Amygdala (tissue), 56 donors: ENCODE measurements at regions not wholly inside any gene's neighbourhood (a gene's known extent, or its start where the extent isn't known, plus 50 kb on each side); places are given as distances from the start of the nearest gene placed in this dataset.
"Not testable (repeated sequence)": the region's sequence is repeated elsewhere in the genome, so short reads cannot be mapped to it uniquely, and the experiment has no call there.

Experiments used
- DNase-seq, 56 donors: peaks; one replicate each; lab custom pipeline; 2025; lab: John Stamatoyannopoulos, UW

DNA sequence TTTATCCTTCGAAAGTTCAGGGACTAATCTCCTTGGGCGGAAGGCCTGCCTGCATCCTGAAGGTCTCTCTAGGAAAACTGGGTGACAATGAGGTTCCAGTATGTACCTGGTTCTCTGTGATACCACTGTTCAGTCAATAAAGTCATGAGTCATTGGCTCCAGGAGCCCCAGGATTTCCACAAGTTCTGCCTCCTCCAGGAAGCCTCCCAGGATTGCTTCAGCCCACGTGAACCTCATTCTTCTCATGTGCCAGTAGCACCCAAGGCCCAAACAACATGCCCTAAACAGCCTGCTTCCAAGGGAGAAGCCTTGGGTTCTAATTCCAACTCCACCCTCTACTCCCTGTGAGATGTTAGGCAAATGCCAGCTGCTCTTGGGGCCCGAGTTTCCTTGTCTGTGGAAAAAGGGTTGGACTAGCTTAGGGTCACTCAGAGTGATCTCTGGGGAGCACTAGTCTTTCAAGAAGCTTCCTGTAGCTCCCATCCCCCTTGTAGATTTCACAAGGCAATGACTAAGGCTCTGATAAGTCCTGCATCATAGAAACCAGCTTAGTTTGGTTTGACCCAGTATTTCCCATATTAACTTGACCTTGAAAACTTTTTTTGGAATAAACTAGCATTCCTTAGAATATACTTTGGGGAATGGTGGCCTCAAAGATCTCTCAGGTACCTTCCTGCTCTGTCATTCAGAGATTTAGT is 118.3 kb upstream of the ATP2B2 start:
- no peak for DNase-seq

DNA sequence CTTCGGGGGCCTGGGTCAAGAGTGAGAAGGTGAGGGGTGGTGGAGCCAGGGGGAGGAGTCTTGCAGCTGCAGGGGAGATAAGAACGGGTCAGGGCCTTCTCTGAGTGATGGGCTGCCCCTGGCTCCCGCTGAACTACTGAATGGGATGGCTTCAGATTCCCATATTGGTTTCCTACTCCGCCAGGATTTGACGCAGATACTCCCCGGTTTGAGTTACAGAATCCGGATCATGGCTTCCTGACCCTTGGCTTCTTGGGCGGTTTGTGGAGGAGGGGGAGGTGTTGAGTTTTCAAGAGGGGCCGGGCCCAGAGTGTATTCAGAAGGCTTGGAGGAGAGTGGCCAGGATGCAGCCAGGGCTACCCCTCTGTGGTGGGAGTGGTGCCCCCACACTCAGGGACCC is 119.9 kb upstream of the ATP2B2 start:
- no peak for DNase-seq

DNA sequence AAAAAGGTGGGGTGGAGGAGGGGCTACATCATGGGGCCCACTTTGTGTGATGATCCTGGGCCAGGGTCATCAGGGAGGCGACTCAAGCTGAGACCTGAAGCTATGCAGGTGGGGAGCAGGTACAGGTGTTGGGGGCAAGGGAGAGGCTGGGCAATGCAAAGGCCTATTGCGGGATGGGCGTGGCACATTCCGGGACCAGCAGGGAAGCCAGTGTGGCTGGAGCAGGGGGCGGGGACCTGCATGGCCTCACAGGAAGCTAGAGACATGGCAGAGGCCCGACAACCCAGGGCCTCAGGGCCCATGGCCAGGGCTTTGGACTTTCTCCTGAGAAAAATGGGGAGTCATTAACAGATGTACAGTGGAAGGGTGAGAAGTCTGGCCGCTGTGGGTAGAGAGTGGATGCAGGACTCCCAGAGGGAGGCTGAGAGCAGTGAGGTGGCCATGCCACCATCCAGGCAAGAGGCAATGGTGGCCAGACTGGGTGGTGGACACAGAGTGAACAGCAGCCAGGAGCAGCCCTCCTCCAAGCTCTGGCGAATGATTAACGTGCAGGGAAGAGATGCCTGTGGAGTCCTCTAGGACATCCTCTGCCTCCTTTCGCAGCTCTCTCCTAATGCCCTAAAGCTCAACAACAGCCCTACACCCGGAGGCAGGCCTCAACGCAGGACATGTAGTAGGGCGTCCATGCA is 122.6 kb upstream of the ATP2B2 start:
- no peak for DNase-seq

DNA sequence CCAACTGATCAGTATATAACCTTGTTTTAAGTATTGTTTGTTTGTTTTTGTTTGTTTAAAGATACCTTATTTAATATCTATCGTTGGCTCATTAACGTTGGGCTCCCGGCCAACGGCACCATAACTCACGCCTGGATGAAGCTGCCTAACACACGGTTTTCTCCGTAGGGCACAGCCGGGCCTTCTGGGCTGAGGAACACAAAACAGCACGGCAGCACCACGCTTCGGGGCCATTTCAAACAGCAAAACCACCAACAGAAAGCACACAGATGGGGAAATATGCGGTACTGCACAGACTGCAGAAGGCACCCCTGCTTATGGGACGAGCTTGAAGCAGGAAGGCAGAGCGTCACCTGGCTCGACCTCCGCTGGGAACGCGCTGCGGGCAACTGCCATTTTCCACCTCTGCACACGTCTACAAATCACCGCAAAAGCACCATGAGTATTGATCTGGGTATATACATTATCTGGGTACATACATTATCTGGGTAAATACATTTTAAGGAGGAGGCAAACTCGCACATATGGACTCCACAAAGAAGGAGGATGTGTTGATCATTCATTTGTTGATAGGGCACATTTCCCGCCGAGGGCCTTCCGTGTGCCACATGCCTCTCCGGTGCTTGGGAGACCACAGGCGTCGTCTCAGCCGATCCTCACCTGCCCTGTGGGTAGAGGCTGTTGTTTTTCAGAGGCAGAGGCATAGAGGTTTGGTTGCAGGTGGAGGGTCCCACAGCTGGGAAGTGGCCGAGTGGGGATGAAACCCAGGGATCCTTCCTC is 123.7 kb upstream of the ATP2B2 start:
- DNase-seq, result peak in 2 of 56 donors; percentile 2 to 4

DNA sequence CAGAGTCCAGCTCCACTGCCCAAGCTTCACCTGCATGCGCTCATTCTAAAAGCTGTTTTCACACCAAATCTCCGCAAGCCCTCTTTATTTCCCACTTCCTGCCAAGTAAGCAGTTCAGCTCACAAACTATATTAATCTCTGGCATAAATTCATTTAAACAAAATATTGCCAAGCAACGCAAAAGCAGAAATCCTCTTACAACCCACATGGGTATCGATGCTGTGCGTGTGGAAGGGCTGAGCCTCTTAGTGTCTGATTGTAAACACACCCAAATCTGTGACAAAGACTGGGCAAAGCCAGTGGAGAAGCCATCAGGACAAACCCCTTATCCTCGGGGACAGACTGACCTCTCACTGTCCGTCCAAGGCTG is 124.3 kb upstream of the ATP2B2 start:
- peak in 1 of 56 donors; percentile 17 for DNase-seq

DNA sequence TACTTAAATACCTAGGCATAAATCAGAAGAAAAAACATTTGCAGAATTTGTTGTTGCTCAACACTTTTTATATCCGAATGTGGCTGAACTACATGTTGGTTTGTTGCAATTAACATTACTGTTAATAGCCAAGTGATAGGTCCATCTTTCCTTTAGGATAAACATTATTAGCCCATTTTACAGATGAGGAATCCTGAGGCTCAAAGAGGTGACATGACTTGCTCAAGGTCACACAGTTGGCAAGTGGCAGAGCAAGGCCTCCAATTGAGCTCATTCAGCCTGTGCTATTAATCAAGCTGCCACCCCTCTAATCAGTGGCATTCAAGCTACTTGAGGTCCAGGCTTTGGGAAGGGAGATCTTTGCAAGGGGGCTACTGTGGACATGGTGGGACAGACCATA is 125.8 kb upstream of the ATP2B2 start:
- DNase-seq, result no peak

DNA sequence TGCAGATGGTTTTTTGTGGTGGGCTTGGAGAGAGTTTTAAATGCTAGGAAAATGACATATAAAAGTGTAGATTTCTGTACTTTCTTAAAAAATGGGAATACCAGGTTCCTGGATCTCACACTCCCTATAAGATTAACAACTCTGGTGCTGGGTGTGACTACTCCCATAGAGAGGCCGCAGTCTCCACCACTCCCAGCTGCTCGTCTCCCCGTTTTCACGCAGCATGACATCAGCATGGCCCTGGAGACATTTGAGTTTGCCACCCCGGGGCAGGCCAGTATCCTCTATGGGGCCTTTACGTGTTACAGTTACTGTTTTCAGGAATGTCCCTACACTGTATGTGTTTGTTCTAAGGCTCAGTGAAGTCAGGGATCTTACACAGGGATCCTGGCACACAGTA is 126.7 kb upstream of the ATP2B2 start:
- DNase-seq, result no peak

DNA sequence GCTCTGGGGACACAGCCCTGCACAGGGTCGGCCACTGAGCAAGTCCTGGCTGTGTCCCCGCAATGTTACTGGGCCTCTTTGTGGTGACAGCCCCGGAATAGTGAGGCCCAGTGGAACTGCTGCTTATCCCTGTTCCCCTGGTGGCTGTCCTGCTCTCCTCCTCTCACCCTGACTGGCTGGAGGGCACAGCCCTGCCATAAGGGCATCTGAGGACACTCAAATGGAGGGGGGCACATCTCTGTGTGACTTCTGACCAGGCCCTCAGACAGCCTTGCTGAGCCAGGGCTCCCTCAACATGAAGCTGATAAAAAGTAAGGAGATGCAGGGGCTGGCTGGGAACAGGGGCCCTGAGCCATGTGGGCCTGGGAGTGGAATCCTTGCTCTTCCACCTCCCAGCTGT is 127.4 kb upstream of the ATP2B2 start:
- DNase-seq, result no peak

DNA sequence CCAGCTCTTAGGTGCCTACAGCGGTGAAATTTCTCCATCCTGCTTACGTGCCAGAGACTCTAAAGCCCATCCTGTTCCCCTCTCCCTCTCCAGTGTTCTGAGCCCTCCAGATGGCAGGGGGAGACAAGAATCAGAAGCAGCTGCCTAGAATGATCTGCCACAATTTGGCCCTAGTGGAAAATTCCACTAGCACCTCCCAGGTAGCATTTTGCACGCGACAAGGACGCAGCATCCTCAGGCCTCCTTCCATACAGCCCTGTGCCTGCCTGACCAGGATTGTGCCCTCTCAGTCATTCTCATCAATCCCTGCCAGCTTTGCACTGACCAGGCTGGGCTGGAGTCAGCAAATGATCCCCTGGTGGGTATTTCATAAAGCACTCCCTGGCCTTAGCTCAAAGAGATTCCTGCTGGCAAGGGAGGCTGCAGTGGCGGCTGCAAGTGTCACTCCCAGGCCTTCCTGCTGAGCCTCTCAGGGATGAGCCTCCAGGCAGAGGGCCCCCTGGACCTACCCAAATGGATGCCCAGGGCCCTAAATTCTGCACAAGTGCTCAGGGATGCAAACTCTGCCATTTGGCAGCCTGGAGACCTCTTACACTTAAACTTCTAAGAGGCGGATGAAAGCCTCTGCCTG is 130.2 kb upstream of the ATP2B2 start:
- no peak for DNase-seq

DNA sequence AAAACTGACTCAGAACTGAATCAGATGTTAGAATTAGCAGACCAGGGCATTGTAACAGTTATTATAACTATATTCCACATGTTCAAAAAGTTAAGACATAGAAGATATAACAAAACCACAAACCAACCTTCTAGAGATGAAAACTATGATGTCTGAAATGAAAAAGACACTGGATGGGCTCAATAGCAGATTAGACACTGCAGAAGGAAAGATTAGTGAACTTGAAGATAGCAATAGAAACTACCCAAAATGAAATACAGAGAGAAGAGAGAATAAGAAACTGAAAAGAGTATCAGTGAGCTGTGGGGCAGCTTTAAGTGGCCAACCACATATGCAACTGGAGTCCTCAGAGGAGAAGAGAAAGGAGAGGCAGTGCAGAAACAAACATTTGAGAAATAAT is 132.0 kb upstream of the ATP2B2 start:
- no peak for DNase-seq

DNA sequence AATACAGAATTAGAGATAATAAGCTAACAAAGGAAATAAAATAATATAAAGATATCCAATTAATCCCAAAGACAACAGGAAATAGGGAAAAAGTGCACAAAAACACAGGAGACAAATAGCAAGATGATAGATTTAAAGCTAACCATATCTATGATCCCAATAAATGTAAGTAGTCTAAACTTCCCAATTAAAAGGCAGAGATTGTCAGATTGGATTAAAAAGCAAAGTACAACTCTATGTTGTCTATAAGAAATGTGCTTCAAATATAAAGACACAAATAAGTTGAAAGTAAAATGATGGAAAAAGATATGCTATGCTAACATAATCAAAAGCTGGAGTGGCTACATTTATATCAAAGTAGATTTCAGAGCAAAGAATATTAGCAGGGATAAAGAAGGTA is 133.1 kb upstream of the ATP2B2 start:
- no peak for DNase-seq

DNA sequence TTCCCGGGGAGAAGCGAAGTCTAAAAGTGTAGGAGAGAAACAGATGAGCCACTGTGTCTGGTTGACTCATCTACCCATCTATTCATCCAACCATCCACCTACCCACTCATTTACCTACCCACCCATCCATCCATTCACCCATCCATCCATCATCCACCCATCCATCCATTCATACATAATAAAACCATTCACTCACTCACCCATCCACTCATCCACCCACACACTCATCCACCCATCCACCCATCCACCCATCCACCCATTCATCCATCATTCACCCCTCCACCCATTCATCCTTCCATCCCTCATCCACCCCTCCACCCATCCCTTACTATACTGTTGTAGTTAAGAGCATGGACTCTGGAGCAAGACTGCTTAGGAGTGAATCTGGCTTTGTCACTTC is 136.4 kb upstream of the ATP2B2 start:
- DNase-seq, result no peak

DNA sequence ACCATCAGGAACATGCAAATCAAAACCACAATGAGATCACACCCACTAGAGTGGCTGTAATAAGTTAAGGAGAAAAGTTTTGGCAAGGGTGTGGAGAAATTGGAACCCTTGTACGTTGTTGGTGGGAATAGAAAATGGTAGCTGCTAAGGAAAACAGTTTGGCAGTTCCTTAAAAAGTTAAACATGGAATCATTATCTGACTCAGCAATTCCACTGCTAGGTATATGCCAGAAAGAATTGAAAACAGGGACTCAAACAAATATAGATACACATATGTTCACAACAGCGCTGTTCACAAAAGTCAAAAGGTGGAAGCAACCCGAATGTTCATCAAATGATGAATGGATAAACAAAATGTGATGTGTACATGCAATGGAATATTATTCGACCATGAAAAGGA is 138.8 kb upstream of the ATP2B2 start:
- no peak for DNase-seq

DNA sequence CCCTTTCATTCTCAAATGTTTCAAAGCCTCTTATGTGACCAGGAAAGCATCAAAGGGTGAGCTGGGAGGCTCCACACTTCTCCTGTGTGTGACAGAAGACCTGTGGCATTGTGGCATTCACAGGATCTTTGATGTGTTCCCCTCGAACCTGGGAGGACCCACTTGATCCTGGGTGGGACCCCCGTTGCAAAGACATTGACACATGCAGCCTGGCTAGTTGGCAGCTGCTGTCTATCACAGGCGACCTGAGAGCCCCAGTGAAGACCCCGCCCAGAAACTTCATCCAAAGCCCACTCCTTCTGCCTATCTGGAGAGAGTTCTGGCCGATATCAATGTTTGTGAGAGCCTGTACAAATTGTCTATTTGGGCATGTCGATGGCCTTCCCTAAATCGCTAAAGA is 140.4 kb upstream of the ATP2B2 start:
- DNase-seq, result no peak

DNA sequence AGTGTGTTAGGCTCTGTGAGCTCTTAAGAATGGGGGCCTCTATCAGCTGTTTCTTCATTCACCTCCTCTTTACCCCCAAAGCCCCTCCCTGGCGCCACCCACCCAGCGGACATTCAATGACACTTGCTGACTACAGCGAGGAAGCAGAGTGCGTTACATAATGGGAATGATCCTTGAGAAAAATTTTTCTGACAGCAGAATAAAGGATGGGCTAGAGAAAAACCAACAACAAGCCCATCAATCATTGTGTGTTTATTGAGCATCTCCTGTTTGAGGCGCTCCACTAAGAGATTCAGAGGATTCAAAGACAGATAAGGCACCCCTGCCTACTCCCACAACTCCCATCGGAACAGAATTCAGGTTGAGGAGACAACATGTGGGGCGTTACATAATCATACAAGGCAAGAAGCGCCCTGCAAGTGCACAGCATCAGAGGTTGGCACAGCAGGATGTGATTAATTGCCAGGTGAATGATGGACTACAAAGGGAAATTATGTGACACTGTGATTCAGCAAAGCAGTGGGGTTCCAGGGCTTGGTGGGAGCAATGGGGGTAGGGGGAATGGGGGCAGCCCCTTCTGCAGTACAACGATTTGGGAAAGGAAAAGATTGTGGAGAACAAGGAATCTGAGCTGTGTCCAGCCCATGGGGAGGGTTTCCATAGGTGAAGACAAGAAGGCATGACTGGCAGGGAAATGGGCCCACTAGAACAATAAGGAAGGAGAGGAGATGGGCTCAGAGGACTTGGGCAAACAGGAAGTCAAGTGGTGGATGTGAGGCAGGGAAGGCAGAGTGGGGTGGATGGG is 141.3 kb upstream of the ATP2B2 start:
- DNase-seq, result no peak

DNA sequence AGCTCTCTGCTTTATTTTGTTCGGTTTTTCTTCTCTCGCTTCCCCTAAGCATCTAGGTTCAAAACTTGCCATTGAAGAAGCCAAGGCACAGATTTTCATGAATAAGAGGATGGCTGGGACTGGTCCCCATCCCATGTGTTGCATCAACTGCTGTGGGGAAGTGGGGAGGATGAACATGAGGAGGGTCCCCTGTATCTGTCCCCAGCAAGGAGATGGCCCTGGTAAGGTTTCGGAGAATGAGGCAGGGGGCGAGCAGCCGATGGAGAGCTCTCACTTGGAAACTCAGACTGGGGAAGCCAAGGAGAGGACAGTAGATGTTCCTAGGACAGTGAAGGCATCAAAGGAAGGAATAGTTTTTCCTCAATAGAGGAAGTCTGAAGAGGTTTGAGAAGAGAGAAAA is 142.0 kb upstream of the ATP2B2 start:
- no peak for DNase-seq

DNA sequence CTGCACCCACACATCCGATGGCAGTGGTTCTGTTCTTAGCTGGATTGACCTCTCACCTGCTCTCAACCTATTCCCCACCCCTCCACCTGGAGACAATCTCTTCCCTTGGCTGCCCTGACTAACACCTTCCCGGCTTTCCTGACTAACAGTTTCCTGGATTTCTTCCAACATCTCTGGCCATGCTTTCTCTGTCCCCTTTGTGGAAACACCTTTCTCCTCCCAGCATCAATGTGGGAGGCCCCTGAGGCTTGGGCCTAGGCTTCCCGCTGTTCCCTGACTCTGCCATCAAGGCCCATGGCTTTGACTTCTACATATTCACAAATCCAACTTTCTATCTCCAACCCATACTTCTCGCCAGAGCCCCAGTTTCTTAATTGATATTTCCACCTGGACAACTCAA is 142.8 kb upstream of the ATP2B2 start:
- DNase-seq, result no peak

DNA sequence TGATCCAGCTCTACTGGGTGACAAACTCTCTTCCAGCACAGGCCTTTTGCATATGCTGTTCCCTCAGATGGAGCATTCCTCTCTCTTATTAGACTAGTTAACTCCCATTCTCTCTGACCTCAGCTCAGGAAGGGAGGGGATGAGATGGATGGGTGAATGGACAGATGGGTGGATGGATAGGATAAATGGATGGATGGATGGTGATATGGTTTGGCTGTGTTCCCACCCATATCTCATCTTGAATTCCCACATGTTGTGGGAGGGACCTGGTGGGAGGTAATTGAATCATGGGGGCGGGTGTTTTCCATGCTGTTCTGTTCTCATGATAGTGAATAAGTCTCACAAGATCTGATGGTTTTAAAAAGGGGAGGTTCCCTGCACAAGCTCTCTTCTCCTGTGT is 144.1 kb upstream of the ATP2B2 start:
- not testable (repeated sequence) for DNase-seq

DNA sequence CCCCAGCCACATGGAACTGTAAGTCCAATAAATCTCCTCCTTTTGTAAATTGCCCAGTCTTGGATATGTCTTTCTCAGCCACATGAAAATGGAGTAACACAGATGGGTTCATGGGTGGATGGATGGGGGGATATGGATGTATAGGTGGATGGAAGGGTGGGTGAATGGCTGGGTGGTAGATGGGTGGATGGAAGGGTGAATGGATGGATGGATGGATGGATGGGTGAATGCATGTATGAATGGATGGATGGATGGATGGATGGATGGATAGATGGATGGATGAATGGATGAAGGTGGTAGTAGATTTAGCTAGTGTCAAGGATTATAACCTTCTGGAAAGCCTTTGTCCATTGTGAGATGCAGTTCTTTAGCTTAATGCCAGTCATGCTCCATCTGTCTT is 146.1 kb upstream of the ATP2B2 start:
- DNase-seq, result no peak

DNA sequence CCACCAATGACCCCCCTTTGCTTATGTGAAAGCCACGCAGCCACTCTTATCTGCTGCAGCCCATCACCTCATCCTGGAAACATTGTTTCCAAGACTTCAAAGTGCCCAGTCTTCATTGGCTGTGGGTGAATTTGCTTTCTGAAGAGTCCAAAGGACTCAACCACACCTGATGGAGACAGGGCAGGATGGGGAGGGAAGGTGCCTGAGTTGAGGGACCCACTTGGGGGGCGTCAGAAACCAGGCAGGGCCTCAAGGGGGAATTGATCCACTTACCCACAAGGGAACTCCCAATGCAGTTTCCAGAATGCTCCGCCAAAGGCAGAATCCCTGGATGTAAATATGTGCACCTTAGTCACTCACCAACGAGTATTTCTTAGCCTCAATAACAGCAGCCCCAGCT is 147.9 kb upstream of the ATP2B2 start:
- DNase-seq, result no peak
